GM21447 (cell line): ENCODE measurements at regions not wholly inside any gene's neighbourhood (a gene's known extent, or its start where the extent isn't known, plus 50 kb on each side); places are given as distances from the start of the nearest gene placed in this dataset.

Experiments used
- ATAC-seq: cut with Tn5 transposase; IDR thresholded peaks from one replicate; pipeline ENCODE4 v1.9.1; 2021; ENCODE audit not compliant: unreplicated experiment

DNA sequence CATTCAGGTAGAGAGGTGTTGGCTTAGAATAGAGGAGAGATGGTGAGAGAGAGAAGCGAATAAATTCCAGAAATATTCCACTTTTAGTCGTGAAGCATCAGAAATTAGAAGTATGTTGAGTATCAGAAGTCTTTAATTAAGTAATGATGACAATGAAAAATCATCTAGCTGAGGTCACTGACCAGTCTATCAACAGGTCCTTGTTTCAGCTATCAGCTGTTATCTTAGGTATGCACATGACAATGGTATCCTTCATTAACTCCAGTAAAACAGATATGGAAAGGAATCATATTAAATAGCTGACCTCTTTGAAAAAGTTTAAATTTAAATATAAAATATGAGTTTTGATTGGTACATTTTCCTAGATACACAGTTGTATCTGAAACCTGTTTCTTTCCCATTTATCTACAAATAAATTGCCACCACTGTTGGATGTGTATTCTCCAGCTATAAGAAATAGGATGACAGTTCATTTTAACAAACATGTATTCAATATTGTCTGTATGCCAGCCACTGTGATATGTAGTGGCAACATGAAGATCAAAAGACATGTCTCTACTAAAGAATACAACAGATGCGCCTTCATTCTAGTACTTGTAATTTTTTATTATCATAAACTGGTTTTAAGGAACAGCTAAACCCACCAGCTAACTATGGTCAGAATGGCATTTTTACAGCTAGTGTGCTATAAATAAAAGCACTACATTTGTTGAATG, 424.2 kb upstream of the DCN start:
- no peak for ATAC-seq

- no peak for ATAC-seq
Observed at GRCh38 chr12:91604897-91605296, 422.3 kb upstream of the DCN start.

DNA sequence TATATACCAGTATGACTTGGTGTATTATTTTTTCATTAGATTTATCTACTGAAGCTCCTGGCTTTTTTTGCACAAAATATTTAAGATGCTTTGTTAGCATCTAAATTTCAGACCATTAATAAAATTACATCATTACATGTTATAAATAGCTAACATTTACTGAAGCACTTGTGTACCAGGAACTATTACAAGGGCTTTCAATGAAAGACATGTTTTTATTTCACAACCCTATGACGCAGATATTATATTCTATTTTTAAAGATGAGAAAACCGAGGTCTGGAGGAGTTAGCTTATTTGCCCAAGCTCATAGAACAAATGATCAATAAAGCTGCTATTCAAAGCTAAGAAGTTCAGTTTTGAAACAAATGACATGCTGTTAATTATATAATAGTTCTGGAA, 420.4 kb upstream of the DCN start:
- no peak for ATAC-seq

GRCh38 chr12:91601054-91601453, 418.4 kb upstream of the DCN start:
- ATAC-seq: no peak

- no peak for ATAC-seq
Observed at GRCh38 chr12:91594715-91595114, 412.1 kb upstream of the DCN start.

DNA sequence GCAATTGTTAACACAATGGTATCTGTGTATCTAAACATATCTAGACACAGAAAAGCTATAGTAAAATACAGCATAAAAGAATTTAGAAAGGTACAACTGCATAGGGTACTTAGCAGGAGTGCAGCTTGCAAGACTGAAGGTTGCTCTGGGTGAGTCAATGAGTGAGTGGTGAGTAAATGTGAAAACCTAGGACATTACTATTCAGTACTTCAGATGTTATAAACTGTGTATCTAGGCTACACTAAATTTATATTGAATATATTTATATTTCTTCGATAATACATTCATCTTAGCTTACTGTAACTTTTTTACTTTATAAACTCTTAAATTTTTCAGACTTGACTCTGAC, 409.0 kb upstream of the DCN start:
- no peak for ATAC-seq

DNA sequence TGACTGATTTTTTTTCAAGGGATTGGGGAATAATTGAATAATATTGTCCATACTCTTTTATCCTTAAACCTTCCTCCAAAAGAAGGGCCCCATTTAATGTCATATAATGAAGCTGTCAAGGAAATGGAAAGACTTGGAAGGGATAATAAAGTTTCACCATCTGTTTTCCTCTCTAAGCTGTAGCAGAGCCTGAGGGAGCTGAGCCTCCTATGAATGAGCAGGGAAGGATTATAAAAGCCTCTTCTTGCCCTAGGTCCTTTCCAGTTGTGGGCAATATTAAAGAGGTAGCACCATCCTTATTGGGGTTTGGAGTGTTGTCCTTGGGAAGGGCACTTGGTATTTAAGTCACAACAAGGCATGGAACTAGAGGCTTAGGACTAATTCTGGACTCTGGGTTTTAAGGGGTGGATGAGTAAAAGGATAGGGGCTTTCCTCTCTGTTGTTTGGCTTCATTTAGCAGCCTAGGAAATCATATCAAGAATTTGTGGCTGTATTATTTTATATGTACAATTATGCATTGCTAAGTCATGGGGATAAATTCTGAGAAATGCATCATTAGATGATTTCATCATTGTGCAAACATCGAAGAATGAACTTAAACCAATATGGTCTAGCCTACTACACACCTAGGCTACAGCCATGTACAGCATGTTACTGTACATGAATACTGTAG, 408.5 kb upstream of the DCN start:
- ATAC-seq: no peak

GRCh38 chr12:91588874-91589454, 406.3 kb upstream of the DCN start:
- ATAC-seq: no peak

DNA sequence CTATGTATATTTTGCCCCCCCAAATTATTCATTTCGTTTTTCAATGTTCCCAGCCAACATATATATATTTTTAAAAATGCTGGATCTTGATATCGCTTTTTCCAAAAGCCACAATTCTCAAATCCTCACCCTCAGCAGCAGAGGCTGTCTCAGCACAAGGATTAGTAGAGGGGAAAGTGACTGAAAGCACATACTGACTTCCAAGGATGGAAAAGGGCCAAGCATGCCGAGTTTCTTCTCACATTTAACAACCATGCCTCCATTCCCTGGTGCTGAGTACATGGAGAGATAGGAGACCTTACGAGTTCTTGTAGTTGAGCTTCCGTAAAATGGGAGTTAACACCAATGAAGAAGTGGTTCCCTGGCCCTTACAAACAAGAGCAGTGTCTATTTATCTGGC, 403.4 kb upstream of the DCN start:
- ATAC-seq: no peak

- ATAC-seq: no peak
Observed at GRCh38 chr12:91582811-91583210, 400.2 kb upstream of the DCN start.

GRCh38 chr12:91579516-91580263, 397.1 kb upstream of the DCN start:
- ATAC-seq: no peak

- no peak for ATAC-seq
Observed at GRCh38 chr12:91577586-91578539, 395.2 kb upstream of the DCN start.

DNA sequence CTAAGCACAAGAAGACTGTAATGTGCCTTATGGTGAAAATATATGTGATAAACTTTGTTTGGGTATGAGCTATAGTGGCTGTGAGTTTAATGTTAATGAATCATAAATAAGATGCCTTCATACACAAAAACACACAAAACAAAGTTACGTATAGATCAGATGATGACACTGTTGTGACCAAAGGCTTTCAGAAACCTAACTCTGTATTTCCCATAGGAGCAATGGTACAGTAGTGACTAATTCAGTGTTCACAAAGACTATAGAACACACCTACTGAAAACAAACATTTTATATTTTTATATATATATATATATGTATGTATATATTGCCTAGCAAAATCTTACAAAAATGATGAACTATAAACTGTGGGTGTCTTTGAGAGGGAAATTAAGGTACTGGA, 393.8 kb upstream of the DCN start:
- no peak for ATAC-seq

DNA sequence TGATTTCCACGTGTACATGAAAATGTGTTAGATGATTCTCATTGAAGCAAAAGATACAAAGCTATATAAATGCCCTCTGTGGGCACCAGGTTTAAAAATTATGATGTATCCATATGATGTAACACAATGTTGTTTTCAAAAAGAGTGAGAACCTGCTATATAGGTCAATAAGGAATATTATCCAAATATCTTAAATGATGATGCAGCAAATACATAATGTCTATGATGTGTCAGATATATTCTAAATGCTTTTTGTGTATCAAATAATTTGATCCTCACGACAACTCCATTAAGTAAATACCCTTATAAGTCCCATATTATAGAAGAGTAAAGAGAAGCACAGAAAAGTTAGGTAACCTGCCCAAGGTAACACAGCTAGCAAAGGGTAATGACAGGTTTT, 393.0 kb upstream of the DCN start:
- ATAC-seq: no peak

GRCh38 chr12:91574975-91575374, 392.4 kb upstream of the DCN start:
- ATAC-seq: no peak

DNA sequence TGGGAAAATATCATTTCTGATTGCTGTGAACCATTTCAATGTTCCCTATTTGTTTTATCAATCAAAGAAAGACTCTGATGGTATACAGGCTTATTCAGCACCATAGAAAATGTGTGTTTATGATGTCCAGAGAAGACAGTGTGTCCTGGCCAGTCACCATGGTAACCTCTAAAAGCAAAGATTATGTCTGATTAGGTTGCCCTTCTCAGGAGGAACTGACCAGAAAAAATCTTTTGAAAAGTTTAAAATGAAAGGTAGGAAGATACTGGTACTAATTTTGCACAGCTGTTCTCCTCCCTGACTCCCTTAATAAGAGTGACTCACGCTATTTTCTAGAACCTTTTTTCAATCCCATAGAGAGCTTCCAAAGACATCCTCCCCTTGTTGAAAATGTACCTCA, 391.8 kb upstream of the DCN start:
- ATAC-seq: no peak

DNA sequence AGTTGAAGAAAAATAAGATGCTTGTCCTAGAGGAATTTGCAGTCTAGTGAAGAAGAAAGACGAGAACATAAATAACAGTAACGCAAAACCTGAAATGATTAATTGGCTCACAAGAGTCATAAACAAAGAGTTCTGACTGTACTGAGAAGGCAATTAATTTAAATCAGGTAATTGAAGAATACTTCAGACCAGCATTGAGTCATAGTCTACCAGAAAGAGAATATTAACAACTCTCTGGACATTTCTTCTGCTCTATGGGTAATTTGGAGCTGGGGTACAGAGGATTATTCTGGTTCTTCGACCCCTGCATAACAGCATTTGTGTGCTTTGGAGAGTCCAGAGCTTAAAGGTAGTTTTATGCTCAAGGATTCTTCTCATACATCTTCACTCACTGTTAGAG, 390.3 kb upstream of the DCN start:
- ATAC-seq: no peak

DNA sequence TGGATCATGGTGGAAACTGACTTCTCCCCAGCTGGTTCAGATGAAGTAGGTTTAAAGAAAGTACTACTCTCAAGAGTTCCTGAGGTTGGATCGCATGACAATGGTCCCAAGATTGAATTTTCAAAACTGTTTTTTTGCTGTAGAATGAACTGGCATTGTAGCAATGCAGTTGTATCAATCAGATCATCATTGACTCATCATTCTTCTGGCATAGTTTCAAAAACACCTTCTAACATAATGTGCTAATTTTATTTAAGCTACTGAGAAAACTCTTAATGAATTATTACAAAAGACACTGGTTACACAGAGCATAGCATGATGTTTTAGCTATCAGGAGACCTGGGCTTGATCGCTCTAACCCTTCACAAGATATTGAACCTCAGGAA, 384.5 kb upstream of the DCN start:
- no peak for ATAC-seq

- no peak for ATAC-seq
Observed at GRCh38 chr12:91566328-91567099, 383.9 kb upstream of the DCN start.

GRCh38 chr12:91565846-91566245, 383.2 kb upstream of the DCN start:
- no peak for ATAC-seq
